ENCODE measurements at regions not wholly inside any gene's neighbourhood (a gene's known extent, or its start where the extent isn't known, plus 50 kb on each side); places are given as distances from the start of the nearest gene placed in this dataset.

DNA sequence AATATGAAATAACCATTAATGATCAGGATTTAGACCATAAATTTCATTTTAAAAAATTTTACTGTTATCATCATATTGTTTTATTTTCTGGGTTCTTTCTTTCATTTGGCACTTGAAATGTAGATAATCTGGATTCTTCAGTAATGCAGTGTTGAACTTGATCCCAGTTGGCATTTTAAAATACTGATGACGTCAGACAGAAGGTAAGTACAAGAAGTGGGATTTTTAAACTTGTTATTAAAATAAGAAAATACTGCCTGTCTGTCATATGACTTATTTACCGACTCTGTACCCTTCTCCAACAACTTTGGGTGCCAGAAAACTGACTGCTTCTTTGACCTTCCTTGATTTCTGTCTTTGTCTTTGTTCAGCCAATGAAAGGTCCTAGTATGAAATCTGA, 415.1 kb upstream of the NEGR1 start:
- TF ChIP-seq, protein P1, sequence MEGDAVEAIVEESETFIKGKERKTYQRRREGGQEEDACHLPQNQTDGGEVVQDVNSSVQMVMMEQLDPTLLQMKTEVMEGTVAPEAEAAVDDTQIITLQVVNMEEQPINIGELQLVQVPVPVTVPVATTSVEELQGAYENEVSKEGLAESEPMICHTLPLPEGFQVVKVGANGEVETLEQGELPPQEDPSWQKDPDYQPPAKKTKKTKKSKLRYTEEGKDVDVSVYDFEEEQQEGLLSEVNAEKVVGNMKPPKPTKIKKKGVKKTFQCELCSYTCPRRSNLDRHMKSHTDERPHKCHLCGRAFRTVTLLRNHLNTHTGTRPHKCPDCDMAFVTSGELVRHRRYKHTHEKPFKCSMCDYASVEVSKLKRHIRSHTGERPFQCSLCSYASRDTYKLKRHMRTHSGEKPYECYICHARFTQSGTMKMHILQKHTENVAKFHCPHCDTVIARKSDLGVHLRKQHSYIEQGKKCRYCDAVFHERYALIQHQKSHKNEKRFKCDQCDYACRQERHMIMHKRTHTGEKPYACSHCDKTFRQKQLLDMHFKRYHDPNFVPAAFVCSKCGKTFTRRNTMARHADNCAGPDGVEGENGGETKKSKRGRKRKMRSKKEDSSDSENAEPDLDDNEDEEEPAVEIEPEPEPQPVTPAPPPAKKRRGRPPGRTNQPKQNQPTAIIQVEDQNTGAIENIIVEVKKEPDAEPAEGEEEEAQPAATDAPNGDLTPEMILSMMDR (IDR thresholded peaks at IDR 0.05) = no peak
- TF ChIP-seq POLR2A (IDR thresholded peaks at IDR 0.05) = no peak

All from heart left ventricle (tissue), 13 donors.